Stimulated activated CD8-positive, alpha-beta memory T cell treated with anti-CD3 and anti-CD28 coated beads, Interleukin-12 subunit alpha, Interleukin-12 subunit beta, amount 100 ng/mL, for 1 hour (primary cell): ENCODE measurements at regions not wholly inside any gene's neighbourhood (a gene's known extent, or its start where the extent isn't known, plus 50 kb on each side); places are given as distances from the start of the nearest gene placed in this dataset.

Experiments used
- DNase-seq: peaks from one replicate; pipeline ENCODE4 v3.0.0-alpha.2; 2020; ENCODE audit warnings: low read depth

- no peak for DNase-seq
These were observed 92.7 kb downstream of the PCSK1 start for GRCh38 chr5:96340357-96340756.

DNA sequence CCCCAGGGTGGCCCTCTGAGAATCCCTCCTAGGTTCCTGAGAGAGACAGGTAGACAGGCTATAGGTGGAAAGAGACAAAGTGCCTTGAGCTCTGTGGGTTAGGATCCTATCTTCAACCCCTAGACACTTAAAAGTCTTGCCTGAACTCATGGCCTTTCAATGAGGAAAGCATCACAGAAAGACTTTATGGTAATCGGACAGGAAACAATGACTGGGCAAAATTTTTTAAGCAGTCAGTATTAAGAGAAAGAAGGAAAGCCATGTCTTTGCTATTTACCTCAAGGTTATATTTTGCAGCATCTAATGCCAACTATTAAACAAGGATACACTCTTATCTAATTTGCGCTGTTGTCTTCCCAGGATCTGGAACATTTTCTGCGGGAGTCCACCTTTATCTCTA lies 93.2 kb downstream of the PCSK1 start:
- no peak for DNase-seq

- no peak for DNase-seq
These were observed 94.2 kb downstream of the PCSK1 start for GRCh38 chr5:96338624-96339415.

GRCh38 chr5:96338091-96338490 lies 95.0 kb downstream of the PCSK1 start:
- no peak for DNase-seq

GRCh38 chr5:96337048-96337781 lies 95.8 kb downstream of the PCSK1 start:
- no peak for DNase-seq

DNA sequence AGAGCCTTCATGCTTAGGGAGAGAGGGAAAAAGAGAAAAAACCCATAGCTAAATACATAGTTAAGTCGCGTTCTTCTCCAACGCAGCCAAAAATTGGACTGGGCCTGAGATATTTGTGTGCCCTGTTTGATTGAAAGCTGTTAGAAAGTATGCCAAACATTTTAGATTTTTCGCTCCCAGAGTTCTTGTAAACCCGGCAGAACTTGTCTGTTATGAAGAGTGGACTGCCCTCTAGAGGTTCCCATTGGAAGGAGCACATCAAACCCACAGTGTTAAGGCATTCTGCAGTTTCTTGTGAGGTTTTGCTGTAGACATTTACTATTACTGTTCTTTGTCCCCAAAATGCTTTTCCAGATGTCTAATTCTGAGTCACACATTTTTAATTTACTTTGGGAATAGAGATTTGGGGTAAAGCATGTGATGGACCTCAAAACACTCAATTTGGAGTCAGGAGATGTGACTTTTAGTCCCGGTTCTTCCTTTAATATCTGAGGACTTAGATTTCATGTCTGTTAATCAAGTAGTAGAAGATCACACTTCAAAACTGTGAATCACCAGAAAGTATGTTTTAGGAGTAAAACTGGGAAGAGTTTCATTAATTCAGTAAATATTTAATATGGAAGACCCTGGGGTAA lies 96.6 kb downstream of the PCSK1 start:
- peak; percentile 35 for DNase-seq

DNA sequence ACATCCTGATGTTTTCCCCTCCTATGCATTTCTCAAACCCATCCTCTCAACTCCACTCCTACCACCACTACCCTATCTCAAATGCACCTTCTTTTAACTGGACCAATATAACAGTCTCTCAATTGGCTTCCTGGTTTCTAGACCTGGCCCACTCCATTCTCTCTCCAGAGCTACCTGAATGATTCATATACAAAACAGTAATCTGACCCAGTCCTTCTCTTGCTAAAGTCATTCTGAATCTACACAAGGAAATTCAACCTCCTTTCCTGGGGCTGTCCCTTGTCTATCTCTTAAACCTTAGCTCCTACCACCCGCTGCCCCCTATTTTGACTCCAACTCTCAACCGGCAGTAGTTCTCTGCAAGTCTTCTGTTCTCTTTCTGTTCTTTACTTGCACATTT lies 97.2 kb downstream of the PCSK1 start:
- DNase-seq: no peak

DNA sequence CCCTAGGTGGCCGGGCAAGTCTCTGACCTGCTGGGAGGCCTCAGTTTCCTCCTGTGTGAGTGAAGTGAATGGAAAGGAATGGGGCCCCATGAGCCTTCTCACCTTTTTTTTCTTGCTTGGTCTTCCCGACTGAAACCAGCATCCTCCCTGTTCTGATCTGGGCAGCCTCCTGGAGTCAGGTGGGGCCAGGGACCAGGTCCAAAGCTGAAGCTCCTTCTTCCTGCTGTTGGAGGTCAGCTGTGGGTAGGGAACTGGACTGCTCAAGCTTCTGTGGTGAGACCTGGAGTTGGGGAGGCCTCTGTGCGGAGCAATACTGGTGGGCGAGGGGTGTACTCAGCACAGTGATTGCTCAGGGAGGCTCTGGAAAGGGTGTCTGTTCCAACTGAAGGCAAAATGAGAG lies 99.7 kb downstream of the PCSK1 start:
- DNase-seq: no peak

- DNase-seq: no peak
These were observed 100.3 kb downstream of the PCSK1 start for GRCh38 chr5:96332535-96333366.

- no peak for DNase-seq
These were observed 101.2 kb downstream of the PCSK1 start for GRCh38 chr5:96331681-96332361.

DNA sequence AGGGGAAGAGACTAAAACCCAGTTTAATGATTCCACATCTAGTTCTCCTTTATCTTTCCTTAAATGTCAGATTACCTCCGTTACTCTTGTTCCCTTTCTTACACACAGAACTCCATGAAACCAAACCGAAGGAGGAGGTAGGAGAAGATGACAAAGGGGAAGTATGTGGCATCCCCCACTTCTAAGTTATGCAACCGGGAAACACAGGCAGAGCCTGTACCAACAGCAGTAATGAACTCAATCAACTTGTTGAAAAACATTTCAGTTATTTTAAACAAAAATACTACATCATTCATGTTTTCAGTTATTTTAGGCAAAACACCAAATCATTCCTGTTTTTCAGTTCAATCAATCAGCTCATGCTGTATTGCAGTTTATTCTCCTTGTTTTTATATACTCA lies 101.8 kb downstream of the PCSK1 start:
- no peak for DNase-seq

GRCh38 chr5:96330530-96331140 lies 102.4 kb downstream of the PCSK1 start:
- no peak for DNase-seq

DNA sequence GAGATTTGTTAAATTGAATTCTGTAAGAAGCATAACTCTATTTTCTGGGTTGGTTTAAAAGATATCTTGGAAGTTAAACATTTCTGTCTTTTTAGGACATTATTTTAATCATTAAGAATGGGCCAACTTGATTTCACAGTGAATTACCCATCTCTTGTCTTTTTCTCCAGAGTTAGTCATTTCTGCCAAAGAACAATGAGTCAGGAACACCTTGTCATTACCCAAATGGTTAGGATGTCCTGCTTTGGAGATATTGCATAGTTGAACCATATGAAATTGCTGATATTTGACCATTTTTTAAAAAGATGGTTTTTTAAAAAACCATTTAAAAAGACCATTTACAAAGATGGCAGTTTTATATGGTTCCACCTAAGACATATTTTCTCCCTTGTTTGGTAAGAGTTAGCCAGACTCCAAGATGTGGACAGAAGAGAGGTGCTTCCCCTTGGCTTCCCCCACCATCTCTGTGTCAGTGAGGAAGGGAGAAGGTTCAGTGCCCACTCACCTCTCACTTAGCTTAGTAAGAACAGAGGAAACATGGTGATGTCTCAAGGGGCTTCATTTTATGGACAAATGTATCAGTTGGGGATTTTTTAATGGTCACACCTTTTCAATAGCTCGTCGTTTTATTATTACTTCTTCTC lies 103.0 kb downstream of the PCSK1 start:
- DNase-seq: no peak

DNA sequence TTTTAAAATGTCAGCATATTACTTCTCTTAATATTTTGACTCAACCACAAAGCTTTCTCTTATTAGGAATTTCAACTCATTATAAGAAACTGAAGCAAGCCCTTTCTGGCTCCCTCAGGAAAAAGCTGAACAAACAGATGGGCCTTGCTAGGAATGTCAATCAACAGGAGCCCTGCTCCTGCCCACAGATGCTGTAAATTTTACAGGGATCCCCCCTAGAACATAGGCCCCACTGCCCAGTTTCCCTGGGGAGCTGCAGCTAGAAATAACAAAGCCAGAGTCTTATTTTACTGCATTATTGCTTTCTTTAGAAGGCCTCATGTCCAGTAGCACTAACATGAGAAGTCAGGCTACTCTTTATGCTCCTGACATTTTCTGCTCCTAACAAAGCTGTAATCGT lies 103.8 kb downstream of the PCSK1 start:
- no peak for DNase-seq

DNA sequence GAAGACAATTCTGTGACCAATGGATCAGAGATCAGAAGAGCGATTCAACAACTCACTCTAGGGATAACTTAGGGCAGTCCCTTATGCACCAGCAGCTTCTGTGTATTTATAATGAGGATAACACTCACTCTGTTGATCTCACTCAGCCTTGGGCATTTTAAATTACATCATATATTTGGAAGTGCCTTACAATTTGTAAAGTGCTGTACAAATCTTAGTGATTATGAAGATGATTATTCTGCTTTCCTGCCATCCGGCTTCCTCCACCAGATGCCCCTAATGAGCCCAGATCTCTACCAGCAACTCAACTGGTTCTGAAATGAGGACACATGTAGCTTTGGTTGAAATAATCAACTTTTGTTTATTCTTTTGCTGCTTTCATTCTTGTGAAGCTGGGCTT lies 105.3 kb downstream of the PCSK1 start:
- no peak for DNase-seq

DNA sequence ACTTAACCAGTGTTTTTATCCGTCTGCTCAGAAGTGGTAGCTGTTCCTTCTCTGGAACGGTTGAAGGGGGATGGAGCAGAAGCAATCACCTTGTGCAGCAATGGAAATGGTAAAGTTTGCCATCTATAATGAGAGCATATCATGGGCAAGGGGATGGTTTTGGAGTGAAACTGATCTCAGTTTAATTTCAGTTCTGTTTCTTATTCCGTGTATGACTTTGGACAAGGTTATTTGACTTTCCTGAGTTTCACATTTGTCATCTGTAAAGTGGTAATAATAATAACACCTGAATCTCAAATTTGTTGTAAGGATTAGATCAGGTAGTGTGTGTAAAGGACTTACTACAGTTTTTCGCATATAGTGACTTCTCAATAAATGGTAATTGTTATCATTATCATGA lies 106.1 kb downstream of the PCSK1 start:
- no peak for DNase-seq

DNA sequence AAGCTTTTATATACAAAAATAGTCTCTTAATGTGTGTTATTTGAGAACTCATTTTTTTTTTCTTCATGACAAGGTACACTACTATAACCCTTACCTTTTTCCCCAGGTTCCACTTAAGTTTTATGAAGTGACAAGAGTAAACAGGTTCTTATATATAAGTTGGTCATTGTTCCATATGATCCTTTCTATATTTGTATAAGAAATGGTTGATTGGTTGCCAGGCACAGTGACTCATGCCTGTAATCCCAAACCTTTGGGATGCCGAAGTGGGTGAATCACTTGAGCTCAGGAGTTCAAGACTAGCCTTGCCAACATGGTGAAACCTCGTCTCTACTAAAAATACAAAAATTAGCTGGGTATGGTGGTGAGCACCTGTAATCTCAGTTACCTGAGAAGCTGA lies 108.3 kb downstream of the PCSK1 start:
- no peak for DNase-seq

GRCh38 chr5:96322865-96323264 lies 110.2 kb downstream of the PCSK1 start:
- no peak for DNase-seq

DNA sequence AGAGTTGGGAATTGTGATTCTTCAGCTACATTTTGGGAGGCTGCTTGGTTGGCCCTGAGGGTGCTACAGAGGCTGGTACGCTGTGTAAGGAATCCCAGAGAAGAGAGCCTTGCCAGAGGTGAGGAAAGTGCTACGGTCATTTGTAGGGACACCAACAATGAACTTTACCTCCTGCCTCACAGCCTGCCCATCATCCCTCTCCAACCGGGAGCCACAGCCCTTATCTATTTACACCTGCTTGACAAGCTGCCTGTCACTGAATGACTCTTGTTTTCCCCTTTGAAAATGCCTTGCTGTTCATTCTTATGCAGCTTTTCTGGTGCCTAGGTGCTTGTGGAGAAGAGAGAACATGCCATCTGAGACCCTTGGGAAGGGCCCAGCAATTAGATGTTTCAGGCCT lies 110.8 kb downstream of the PCSK1 start:
- no peak for DNase-seq

- no peak for DNase-seq
These were observed 111.7 kb downstream of the PCSK1 start for GRCh38 chr5:96321345-96321744.

DNA sequence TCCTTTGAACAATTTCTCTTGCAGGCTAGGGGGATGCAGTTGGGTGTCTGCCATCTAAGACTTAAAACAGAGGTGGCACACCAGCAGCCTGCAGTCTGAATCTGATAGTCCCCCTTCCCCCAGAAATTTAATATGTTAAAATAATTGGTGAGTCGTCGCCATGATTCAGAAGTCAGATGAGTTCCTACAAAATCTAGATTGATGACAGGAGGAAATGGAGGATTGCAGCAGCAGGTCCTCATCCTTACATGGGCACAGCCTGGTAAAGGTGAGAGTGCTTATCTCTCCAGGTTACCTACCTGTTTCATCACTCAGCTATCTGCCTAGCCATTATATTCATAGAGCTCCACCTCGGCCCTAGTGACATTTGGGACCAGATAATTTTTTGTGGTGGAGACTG lies 112.3 kb downstream of the PCSK1 start:
- DNase-seq: no peak
